ENCODE measurements at regions not wholly inside any gene's neighbourhood (a gene's known extent, or its start where the extent isn't known, plus 50 kb on each side); places are given as distances from the start of the nearest gene placed in this dataset.

- no peak for TF ChIP-seq EZH2 (IDR thresholded peaks at IDR 0.05; ENCODE audit: low read length, unreplicated experiment)
- TF ChIP-seq CTCF (conservative IDR thresholded peaks at IDR 0.05; ENCODE audit: low read depth, low read length) = no peak
These were observed 2270.8 kb downstream of the TP53TG3F start for GRCh38 chr16:35730251-35730650.

Measured in PC-3 (cell line).